Dermis microvascular lymphatic vessel endothelial cell (primary cell): ENCODE measurements at regions not wholly inside any gene's neighbourhood (a gene's known extent, or its start where the extent isn't known, plus 50 kb on each side); places are given as distances from the start of the nearest gene placed in this dataset.
"Not testable (repeated sequence)": the region's sequence is repeated elsewhere in the genome, so short reads cannot be mapped to it uniquely, and the experiment has no call there.

Experiments
- DNase-seq, 2 donors: peaks; one replicate each; pipeline versions ENCODE4 v3.0.0 to v3.0.0-alpha.2; 2010; ENCODE audit warnings: low read depth in 2 of 2

DNA sequence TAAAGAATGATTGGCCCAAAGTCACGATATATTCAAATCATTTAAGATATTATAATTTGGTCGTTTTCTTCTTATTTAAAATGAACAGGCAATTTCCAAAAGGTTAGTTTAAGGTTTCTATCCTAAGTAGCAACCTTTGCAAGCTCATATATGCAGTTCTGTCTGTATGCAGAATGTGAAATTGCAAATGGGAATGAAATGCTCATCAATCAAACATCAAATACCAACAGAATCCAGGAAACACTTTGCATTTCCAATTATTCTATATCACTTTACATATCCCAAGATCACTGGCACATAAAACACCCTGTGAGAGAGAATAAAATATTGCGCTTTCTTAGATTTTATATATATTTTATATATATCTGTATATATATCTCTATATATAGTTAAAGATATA, 237.3 kb downstream of the NRIP1 start:
- no peak for DNase-seq

DNA sequence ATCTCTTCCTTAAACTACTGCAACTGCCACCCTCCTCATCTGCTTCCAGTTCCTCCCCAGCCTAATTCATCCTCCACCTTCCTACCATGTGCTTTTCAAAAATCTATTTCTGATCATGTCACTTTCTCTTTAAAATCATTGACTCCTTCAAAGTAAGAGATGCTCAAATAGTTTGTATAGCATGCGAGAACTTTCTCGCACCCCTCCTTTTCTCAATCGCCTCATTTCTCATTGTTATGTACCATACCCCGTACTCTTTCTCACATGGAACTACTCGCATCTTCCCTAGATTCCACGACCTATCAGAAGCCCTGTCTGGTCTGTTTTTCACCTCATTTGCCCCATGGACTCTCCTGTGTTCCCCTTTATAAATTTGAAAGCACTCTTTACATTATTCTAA, 238.2 kb downstream of the NRIP1 start:
- DNase-seq = no peak

DNA sequence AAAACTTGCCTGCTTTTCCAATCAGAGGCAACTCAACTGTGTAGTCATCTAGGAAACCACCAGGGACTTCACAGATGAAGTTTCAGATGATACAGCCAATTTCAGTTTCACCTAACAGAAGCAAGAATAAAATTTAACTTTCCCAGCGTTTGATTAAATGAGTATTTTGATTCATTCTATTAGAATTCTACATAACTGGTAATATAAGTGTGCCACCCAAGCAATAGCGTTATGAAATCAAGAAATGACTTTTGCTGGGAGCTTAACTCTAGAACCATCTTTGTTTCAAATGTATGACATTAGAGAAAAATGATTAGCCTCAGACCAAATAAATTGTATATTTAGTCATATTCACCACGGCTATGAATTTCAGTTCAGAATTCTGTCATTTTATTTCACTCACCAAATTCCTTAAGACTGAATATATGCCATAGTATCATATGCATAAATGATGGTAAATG, 239.3 kb downstream of the NRIP1 start:
- no peak for DNase-seq

DNA sequence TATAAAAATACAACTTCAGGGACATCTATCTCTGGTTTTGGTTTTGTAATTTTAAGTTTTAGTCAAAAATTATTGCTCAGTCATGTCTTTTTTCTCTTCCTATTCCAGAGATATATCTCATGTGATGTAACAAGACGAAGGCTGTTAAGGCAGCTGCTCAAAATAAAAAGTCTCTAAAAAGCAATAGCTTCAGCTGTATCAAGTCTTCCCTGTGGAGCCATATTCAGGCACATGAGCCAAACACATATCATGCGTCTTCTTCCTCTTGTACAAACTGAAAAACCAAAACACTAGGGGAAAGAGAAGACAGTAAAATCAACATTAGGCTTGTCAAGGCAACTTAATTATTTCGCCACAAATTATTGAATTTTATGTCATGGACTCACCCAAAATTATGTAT, 240.7 kb downstream of the NRIP1 start:
- no peak for DNase-seq

DNA sequence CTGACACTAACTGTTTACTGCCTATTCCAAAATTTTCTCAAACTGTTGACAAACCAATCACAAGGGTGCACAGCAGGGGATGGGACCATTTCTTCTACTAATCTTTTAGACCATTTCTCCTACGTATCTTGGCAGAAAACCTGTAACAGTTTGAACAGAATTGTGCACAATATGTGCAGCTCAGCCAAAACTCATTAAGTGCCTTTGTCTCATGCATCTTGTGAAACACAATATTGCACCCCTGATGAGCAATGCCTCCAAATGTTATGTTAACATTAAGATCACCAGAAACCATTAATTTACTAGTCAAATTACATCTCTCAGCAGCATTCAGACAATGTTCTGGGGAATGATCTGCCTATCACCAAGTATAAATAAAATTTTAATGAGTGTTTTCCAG, 247.5 kb downstream of the NRIP1 start:
- no peak for DNase-seq

DNA sequence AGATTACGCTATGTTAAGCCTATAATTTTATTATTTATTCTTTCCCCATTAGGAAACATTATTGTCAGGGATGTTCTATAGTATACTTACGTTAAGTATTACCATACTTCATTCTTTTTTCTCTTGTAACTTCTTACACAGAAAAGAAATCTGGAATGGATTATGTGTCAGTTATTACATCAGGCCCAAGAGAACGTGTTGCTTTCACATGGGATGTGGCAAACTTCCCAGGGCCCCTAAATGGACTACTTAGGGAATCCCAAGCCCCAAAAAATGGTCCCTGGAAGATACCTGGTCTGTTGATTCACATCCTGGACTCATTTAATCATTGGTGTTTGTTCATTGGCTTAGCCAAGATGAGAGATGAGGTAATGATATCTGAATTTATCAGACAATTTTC, 249.8 kb downstream of the NRIP1 start:
- no peak for DNase-seq

DNA sequence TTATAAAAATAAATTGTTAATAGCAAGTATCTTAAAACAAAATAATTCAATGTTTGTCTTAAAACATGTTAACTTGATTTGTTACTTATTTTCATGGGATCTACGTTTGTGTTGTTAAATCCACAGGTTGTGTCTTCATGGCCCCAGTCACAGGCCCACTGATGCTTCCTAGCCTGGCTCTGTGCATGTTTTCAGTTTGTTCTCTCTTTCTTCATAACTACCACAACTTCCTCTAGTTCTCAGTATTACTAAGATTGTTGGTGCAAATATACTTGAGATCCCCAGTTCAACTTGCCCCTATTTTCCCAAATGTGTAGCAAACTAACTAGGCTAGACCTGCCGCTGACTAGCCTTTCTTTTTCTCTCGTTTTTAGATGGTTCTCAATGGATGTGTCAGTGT, 250.5 kb downstream of the NRIP1 start:
- DNase-seq = no peak

DNA sequence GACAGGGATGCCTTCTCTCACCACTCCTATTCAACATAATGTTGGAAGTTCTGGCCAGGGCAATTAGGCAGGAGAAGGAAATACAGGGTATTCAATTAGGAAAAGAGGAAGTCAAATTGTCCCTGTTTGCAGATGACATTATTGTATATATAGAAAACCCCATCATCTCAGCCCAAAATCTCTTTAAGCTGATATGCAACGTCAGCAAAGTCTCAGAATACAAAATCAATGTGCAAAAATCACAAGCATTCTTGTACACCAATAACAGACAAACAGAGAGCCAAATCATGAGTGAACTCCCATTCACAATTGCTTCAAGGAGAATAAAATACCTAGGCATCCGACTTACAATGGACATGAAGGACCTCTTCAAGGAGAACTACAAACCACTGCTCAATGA, 258.1 kb upstream of the SAMSN1 start:
- not testable (repeated sequence) for DNase-seq

DNA sequence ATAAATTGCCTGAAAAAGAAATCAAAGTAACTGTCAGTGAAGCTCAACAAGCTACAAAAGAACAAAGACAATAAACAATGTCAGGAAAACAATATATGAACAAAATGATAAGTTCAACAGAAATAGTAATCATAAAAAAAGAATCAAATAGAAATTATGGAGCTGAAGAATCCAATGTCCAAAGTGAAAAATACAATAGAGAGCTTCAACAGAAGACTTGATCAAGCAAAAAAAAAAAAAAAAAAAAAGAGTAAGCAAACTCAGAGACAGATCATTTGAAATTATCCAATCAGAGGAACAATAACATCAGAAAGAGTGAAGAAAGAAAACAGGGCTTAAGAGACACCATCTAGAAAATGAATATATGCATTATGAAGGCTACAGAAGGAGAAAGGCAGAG, 251.4 kb upstream of the SAMSN1 start:
- no peak for DNase-seq

DNA sequence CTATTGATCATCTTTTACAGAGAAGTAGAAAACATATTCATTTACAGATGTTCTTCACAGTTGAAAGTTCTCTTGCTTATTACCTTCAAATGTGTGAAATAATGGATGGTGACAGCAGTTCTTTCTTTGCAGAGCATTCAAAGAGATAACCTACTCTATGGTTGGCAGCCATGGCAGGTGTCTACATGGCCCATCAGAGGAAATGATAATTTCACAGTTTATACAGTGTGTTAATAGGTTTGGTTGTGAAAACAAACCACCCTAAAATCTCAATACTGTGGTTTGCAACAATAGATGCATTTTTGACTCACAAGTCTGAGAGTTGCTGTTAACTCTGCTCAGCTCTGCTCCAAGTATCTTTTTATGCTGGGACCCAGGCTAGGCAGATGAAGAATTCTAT, 241.2 kb upstream of the SAMSN1 start:
- no peak for DNase-seq

DNA sequence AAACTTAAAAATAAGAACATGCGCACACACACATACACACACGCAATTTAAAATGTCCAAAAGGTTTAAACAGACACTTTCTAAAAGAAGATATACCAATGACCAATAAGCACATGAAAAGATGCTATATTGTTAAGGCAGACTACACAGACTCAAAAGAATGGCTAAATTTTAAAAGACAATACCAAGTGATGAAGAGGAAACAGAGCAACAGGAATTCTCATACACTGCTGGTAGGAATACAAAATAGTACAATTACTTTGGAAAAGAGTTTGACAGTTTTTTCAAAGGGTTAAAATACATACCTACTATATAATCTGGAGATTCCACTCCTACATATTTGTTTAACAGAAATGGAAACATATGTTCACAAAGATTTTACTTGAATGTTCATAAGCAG, 239.6 kb upstream of the SAMSN1 start:
- DNase-seq = no peak

DNA sequence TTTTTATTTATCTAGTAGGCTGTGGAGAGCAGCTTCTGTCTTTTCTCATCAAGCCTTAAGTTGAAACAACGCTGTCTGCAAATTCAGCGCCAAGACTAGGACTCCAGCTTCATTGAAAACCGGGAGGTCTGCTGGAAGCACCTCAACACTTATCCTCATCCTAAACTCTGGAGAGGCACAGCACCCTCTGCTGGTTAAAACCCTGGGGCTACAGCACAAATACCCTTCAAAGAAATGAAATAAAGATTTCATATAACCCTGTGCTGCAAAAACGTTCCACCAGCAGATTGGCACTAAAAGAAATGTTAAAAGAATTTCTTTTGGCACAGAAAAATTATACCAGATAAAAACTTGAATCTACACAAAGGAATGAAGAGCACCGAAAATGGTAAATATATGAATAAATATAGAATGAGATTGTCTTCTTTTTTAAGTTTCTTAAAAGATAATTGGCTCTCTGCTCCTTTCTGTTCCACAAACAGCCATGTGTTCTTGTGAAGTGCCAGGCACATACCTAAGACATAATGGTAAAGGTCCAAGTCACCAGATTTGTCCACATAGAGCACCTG, 227.7 kb upstream of the SAMSN1 start:
- DNase-seq = peak; percentile 5 to 30

DNA sequence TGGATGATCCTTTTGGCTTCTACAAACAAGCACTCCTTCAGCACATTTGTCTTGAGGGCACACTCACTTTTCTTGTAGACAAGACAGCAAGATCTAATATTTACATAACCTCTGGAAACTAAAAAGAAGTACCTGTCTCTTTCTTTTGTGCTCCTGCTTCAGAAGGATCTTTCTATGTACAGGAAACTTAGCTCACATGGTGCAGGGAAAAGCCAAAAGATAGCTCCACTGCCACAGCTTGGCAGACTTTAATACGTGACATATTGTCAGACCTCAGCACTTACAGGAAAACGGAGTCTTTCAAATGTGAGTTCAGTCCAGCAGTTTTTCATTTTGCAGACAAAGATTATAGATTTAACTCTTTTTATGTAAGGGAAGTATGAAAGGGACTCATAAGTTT, 225.5 kb upstream of the SAMSN1 start:
- DNase-seq = no peak

DNA sequence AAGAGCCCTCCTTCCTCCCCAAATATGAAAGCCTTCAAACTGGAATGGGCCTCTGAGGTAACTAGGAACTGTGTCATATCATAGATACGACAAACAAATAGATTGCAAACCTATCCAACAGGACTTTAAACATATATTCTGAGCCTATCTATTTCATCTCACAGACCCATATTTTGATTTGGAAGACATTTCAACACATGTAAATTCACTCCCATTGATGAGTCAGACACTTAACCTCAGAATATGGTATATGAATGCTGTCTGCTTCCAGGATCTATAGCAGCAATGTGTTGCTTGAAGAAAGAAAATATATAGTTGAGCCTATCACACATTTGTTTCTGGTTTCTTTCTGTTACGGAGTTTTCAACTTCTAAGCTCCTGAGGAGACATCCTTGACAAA, 221.9 kb upstream of the SAMSN1 start:
- DNase-seq = no peak

DNA sequence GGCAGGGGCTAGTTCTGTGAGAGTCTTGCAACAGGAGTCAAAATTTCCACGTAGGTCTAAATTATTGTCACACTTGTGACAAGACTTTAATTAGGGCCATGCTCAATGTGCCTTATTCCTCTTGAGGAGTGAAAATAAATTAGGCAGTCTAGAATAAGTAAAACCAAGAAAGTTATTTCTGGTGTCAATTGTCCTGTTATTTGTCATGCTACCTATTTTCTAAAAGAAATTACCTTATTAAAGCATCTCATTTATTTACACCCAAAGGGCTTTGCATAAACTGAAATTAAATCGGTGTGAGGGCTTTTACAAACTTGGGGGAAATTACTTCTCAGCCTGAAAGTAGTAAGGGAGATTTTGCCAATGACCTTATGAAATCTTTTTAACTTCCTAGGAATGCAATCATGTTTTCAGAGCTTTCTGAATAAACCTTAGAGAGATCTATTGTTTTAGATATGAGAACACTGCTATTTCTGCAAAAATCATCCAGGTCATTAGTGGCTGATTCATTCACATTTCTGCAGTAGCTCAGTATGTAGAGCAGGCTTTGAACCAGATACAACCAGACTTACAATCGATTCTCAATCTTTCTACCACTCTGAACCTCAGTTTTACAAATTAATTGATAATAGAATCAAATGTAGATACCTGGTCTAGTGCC, 221.2 kb upstream of the SAMSN1 start:
- no peak for DNase-seq

DNA sequence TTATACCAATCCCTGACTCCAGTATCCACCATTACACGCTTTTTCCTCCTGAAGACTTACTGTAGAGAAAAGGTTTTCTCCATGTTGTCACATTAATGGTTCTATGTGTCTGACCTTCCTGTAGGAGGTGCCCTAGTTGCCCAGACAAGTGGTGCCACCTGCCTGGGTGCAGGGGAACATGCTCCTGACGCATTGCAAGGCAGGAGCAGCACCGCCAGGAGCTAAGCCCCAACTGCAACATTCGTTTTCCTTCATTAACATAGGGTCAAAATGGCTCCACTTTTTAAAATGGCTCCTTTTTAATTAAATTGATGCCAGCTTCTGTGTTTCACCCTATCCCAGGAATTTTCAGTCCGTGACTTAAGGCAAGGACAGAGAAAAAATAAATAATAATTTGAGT, 220.1 kb upstream of the SAMSN1 start:
- DNase-seq = no peak

DNA sequence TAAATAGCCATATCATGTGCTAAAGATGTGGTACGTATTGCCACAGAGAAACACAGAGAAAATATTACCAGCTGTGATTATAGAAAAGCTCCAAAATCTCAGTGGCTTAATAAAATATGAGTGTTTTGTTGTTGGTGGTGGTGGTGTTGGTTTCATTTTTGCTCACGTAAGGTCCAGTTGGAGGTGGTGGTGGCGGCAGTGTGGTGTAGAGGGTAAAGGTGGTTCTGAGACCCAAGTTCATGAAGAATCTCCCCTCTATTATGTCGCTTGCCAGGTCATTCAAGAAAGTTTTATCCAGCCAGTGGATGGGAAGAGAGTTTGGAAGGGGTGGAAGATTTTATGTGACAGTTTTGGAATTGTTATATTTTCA, 217.6 kb upstream of the SAMSN1 start:
- DNase-seq = no peak

DNA sequence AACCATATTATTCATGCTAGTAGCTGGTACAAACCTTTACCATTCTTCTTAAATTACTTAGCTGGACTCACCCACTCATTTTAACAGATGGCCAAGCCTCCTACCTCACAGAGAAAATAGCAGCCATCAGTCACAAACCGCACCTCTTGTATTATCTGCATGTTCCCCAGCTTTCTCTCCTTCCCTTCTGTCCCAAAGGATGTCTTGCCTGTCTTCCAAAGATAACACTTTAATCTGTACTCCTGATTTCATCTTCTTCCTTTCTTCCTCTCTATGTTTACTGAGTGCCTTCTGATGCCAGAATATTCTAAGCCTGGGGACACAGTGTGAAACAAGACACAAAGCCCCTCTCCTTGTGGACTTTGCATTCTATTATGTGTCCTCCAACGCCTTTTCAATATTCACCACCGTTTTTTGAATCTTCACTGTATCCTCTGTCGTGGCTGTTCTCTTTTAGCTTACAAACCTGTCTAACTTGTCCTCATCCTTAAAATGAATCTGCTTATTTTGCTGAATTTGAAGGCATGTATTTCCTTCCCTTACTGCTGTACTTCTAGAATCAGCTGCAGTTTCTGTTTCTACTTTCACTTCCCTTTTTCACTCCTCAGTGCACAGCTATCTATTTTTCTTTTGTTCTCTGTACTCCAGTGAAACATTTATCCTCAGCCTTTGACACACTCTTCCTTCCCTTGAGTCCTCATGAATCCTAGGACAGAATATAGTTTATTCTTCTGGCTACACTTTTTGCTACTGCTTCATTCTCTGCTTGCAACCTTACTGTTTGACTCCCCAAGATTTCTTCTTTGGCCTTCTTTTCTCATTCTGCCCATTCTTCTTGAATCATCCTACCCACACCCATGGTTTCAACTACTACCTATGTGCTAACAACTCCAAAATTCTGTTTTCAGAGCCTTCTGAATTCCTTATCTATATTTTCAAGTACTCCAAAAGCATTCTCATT, 216.9 kb upstream of the SAMSN1 start:
- DNase-seq = no peak

DNA sequence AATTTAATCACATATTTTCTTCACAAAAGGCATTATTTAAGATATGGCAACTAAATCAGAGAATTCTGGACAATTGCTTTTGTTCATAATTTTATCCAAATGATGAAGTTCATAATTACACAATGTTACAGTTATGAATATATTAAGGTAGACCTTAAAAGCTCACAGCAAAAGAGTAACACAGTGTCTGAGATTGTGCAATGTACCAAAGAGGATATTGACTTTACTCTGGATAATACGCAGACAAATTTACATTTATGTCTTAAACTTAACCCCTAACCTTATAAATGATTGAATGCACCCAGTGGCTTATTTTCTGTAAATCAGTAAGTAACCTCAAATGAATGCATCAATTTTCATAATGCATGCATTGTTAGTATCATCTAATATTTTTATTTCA, 216.2 kb upstream of the SAMSN1 start:
- DNase-seq = no peak

DNA sequence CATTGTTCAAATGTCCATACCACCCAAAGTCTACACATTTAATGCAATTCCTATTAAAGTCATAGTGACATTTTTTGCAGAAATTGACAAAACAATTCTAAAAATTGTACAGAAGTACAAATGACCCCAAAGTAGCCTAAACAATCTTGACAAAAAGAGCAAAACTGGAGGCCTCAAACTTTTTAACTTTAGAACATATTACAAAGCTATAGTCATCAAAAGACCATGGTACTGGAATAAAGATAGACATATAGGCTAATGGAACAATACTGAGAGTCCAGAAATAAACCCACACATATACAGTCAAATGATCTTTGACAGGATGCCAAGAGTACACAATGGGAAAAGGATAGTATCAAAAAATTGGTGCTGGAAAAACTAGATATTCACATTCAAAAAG, 213.2 kb upstream of the SAMSN1 start:
- DNase-seq = no peak

DNA sequence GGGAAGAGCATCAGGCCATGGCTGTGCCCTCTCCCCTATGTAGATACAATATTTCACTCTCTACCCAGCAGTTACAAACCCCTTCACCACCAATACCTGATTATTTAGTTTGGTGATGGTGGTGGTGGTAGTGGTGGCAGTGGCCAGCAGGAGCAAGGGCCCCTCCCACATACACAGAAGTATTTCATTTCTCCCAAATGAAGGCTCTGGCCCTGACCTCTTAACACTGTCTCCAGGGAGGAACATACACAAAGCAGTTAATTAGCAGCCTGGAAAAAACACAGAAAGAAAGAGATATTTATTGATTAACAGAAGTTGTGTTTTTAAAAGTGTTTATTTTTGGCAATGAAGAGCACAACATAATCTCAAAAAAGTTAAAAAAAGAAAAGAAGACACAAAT, 212.7 kb upstream of the SAMSN1 start:
- no peak for DNase-seq

DNA sequence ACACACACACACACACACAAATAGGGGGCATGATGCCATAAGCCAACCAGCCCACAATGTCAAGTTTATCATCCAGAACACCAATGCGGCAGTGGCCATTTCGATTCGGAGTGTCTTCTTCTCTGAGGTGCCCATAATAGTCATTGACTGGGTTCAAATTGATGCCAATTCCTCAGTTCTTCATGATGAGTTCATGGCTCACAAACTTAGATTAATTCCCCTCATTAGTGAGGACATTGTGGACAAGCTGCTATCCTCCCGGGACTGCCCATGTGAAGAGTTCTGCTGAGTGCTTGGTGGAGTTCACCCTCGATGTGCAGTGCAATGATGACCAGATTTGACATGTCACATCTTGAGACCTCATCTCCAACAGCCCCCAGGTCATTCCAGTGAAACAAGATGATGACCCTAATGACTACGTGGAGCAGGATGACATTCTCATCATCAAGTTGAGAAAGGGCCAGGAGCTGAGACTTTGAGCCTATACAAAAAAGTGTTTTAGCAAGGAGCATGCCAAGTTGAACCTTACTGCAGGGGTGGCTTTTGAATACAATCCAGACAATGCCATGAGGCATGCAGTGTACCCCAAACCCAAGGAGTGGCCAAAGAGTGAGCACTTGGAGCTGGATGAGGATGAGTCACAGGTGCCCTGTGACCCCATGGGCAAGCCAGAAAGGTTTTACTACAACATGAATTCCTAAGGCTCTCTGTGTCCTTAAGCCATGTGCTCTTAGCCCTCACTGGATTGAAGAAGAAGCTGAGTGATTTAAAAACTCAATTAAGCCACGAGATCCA, 211.6 kb upstream of the SAMSN1 start:
- no peak for DNase-seq
